Neural cell (in vitro differentiated cells): ENCODE measurements at regions not wholly inside any gene's neighbourhood (a gene's known extent, or its start where the extent isn't known, plus 50 kb on each side); places are given as distances from the start of the nearest gene placed in this dataset.

Experiments
- SMC3 ChIP-seq: fragments of 450-650 bp; conservative IDR thresholded peaks from 2 replicates; pipeline ENCODE4 v1.6.1; 2014; ENCODE audit warnings: antibody characterized with exemption, mild to moderate bottlenecking, moderate library complexity; ENCODE audit not compliant: poor library complexity
- TAF1 ChIP-seq: IDR thresholded peaks from 2 replicates; pipeline ENCODE4 v1.6.1; 2012; ENCODE audit warnings: low read depth
- TF ChIP-seq, protein P1 (sequence below): IDR thresholded peaks from 2 replicates; pipeline ENCODE4 v1.6.1; 2012; ENCODE audit warnings: borderline replicate concordance
- TF ChIP-seq, protein P2 (sequence below): fragments of 450-650 bp; IDR thresholded peaks from 2 replicates; pipeline ENCODE4 v1.5.1; 2014; ENCODE audit warnings: antibody characterized with exemption, mild to moderate bottlenecking, moderate library complexity; ENCODE audit not compliant: poor library complexity, severe bottlenecking

DNA sequence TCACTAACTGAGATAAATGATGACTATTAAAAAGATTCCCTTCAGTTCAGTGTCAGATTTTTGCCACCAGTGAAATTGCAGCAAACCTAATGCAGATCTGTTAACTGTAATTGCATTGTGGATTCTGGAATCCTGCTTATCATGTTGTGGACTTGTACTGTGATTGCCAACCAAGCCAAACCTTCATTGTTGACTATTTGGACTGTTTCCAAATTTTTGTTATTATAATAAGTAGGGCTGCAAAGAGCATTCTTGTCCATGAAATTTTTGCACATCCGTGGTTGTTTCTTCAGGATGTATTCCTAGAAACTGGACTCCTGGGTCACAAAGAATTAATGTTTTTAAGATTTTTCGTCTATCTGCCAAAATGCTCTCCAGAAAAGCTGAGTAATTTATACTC, 281.6 kb upstream of the ZMIZ1 start:
- TF ChIP-seq SMC3 (no peak), TAF1 (no peak)
- TF ChIP-seq, protein P1, sequence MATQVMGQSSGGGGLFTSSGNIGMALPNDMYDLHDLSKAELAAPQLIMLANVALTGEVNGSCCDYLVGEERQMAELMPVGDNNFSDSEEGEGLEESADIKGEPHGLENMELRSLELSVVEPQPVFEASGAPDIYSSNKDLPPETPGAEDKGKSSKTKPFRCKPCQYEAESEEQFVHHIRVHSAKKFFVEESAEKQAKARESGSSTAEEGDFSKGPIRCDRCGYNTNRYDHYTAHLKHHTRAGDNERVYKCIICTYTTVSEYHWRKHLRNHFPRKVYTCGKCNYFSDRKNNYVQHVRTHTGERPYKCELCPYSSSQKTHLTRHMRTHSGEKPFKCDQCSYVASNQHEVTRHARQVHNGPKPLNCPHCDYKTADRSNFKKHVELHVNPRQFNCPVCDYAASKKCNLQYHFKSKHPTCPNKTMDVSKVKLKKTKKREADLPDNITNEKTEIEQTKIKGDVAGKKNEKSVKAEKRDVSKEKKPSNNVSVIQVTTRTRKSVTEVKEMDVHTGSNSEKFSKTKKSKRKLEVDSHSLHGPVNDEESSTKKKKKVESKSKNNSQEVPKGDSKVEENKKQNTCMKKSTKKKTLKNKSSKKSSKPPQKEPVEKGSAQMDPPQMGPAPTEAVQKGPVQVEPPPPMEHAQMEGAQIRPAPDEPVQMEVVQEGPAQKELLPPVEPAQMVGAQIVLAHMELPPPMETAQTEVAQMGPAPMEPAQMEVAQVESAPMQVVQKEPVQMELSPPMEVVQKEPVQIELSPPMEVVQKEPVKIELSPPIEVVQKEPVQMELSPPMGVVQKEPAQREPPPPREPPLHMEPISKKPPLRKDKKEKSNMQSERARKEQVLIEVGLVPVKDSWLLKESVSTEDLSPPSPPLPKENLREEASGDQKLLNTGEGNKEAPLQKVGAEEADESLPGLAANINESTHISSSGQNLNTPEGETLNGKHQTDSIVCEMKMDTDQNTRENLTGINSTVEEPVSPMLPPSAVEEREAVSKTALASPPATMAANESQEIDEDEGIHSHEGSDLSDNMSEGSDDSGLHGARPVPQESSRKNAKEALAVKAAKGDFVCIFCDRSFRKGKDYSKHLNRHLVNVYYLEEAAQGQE, result no peak
- TF ChIP-seq, protein P2, sequence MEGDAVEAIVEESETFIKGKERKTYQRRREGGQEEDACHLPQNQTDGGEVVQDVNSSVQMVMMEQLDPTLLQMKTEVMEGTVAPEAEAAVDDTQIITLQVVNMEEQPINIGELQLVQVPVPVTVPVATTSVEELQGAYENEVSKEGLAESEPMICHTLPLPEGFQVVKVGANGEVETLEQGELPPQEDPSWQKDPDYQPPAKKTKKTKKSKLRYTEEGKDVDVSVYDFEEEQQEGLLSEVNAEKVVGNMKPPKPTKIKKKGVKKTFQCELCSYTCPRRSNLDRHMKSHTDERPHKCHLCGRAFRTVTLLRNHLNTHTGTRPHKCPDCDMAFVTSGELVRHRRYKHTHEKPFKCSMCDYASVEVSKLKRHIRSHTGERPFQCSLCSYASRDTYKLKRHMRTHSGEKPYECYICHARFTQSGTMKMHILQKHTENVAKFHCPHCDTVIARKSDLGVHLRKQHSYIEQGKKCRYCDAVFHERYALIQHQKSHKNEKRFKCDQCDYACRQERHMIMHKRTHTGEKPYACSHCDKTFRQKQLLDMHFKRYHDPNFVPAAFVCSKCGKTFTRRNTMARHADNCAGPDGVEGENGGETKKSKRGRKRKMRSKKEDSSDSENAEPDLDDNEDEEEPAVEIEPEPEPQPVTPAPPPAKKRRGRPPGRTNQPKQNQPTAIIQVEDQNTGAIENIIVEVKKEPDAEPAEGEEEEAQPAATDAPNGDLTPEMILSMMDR, result no peak
